SW 1271 (cell line): ENCODE measurements at regions not wholly inside any gene's neighbourhood (a gene's known extent, or its start where the extent isn't known, plus 50 kb on each side); places are given as distances from the start of the nearest gene placed in this dataset.
A peak's percentile ranks its signal among the peaks of the same experiment; 100 is the strongest.

ENCODE experiments used
- DNase-seq, 2 experiments: peaks; one replicate each; lab custom pipeline; 2025; lab: John Stamatoyannopoulos, UW

GRCh38 chr10:129024046-129024445 is 443.0 kb upstream of the MGMT start:
- no peak for DNase-seq

GRCh38 chr10:129025787-129026186 is 441.3 kb upstream of the MGMT start:
- no peak for DNase-seq

GRCh38 chr10:129027906-129028305 is 439.1 kb upstream of the MGMT start:
- DNase-seq, result no peak

- no peak for DNase-seq
These were observed 438.6 kb upstream of the MGMT start for GRCh38 chr10:129028451-129028850.

- no peak for DNase-seq
These were observed 438.0 kb upstream of the MGMT start for GRCh38 chr10:129029051-129029450.

- no peak for DNase-seq
These were observed 437.0 kb upstream of the MGMT start for GRCh38 chr10:129029851-129030602.

GRCh38 chr10:129030603-129030895 is 436.5 kb upstream of the MGMT start:
- DNase-seq, result no peak

GRCh38 chr10:129030996-129031843 is 435.8 kb upstream of the MGMT start:
- peak in 1 of 2 experiments; percentile 15 for DNase-seq

GRCh38 chr10:129031844-129032150 is 435.2 kb upstream of the MGMT start:
- DNase-seq, result no peak

GRCh38 chr10:129032372-129033313 is 434.4 kb upstream of the MGMT start:
- no peak for DNase-seq

- no peak for DNase-seq
These were observed 433.7 kb upstream of the MGMT start for GRCh38 chr10:129033340-129033739.

GRCh38 chr10:129033790-129034272 is 433.2 kb upstream of the MGMT start:
- DNase-seq, result no peak

GRCh38 chr10:129035052-129035827 is 431.8 kb upstream of the MGMT start:
- DNase-seq, result no peak

- no peak for DNase-seq
These were observed 428.5 kb upstream of the MGMT start for GRCh38 chr10:129038522-129038921.

GRCh38 chr10:129039406-129040370 is 427.4 kb upstream of the MGMT start:
- no peak for DNase-seq

- DNase-seq, result no peak
These were observed 426.7 kb upstream of the MGMT start for GRCh38 chr10:129040377-129040776.

GRCh38 chr10:129041916-129042315 is 425.1 kb upstream of the MGMT start:
- no peak for DNase-seq

GRCh38 chr10:129042776-129043595 is 424.1 kb upstream of the MGMT start:
- DNase-seq, result no peak

GRCh38 chr10:129043691-129044090 is 423.4 kb upstream of the MGMT start:
- DNase-seq, result no peak

GRCh38 chr10:129045599-129045998 is 421.4 kb upstream of the MGMT start:
- no peak for DNase-seq
